Central memory CD8-positive, alpha-beta T cell (primary cell): ENCODE measurements at regions not wholly inside any gene's neighbourhood (a gene's known extent, or its start where the extent isn't known, plus 50 kb on each side); places are given as distances from the start of the nearest gene placed in this dataset.
"Not testable (repeated sequence)": the region's sequence is repeated elsewhere in the genome, so short reads cannot be mapped to it uniquely, and the experiment has no call there.

Experiments
- ATAC-seq: fragments of 150-1000 bp; cut with Tn5 transposase; replicated peaks from 2 replicates; pipeline ENCODE4 v1.10.0; 2022; ENCODE audit warnings: mild to moderate bottlenecking, moderate FRiP score, moderate number of reproducible peaks; ENCODE audit not compliant: poor library complexity, severe bottlenecking; ENCODE audit errors: extremely low read depth
- DNase-seq, 2 donors: peaks; one replicate each; pipeline ENCODE4 v3.0.0; 2021; ENCODE audit warnings: low spot score in 2 of 2
- H3K27ac Mint-ChIP-seq: one replicate; pipeline ENCODE4 v1.8.0; 2022; ENCODE audit warnings: low read depth, mild to moderate bottlenecking, moderate library complexity, mixed read lengths
- H3K27me3 Mint-ChIP-seq: one replicate; pipeline ENCODE4 v1.8.0; 2022; ENCODE audit warnings: mixed read lengths
- H3K36me3 Mint-ChIP-seq: one replicate; pipeline ENCODE4 v1.8.0; 2022; ENCODE audit warnings: mild to moderate bottlenecking, moderate library complexity, mixed read lengths; ENCODE audit not compliant: insufficient read depth
- H3K4me1 Mint-ChIP-seq: one replicate; pipeline ENCODE4 v1.8.0; 2022; ENCODE audit warnings: mixed read lengths
- H3K4me3 Mint-ChIP-seq: one replicate; pipeline ENCODE4 v1.8.0; 2022; ENCODE audit warnings: mild to moderate bottlenecking, moderate library complexity, mixed read lengths
- H3K9me3 Mint-ChIP-seq: one replicate; pipeline ENCODE4 v1.8.0; 2022; ENCODE audit warnings: mixed read lengths

- no peak for ATAC-seq
- H3K36me3 Mint-ChIP-seq: peaks cover 1% of the 10 kb centered on the region
- DNase-seq: no peak
- no peak overlapping the region for H3K27ac Mint-ChIP-seq
- H3K27me3 Mint-ChIP-seq: peaks cover 23% of the 10 kb centered on the region
- H3K4me1 Mint-ChIP-seq: no peaks in the 10 kb centered on the region
- H3K9me3 Mint-ChIP-seq: peaks cover 2% of the 10 kb centered on the region
- H3K4me3 Mint-ChIP-seq: no peak overlapping the region
These were observed 54.2 kb upstream of the OPRM1 start for GRCh38 chr6:153984811-153985210.

GRCh38 chr6:153980171-153980570, 58.9 kb upstream of the OPRM1 start:
- no peak for DNase-seq
- Mint-ChIP-seq H3K9me3 (peaks cover 5% of the 10 kb centered on the region), H3K27me3 (peaks cover 11% of the 10 kb centered on the region), H3K4me1 (no peaks in the 10 kb centered on the region), H3K4me3 (no peak overlapping the region), H3K36me3 (peaks cover 1% of the 10 kb centered on the region), H3K27ac (no peak overlapping the region)
- no peak for ATAC-seq

DNA sequence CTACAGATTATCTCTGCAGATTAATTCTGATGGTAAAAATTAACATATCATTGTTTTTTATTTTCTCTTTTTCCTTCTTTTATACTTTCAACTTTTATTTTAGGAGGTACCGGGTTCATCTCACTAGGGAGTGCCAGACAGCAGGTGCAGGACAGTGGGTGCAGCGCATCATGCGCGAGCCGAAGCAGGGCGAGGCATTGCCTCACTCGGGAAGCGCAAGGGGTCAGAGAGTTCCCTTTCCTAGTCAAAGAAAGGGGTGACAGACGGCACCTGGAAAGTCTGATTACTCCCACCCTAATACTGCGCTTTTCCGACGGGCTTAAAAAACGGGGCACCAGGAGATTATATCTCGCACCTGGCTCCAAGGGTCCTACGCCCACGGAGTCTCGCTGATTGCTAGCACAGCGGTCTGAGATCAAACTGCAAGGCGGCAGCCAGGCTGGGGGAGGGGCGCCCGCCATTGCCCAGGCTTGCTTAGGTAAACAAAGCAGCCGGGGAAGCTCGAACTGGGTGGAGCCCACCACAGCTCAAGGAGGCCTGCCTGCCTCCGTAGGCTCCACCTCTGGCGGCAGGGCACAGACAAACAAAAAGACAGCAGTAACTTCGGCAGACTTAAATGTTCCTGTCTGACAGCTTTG, 60.0 kb upstream of the OPRM1 start:
- not testable (repeated sequence) for DNase-seq

DNA sequence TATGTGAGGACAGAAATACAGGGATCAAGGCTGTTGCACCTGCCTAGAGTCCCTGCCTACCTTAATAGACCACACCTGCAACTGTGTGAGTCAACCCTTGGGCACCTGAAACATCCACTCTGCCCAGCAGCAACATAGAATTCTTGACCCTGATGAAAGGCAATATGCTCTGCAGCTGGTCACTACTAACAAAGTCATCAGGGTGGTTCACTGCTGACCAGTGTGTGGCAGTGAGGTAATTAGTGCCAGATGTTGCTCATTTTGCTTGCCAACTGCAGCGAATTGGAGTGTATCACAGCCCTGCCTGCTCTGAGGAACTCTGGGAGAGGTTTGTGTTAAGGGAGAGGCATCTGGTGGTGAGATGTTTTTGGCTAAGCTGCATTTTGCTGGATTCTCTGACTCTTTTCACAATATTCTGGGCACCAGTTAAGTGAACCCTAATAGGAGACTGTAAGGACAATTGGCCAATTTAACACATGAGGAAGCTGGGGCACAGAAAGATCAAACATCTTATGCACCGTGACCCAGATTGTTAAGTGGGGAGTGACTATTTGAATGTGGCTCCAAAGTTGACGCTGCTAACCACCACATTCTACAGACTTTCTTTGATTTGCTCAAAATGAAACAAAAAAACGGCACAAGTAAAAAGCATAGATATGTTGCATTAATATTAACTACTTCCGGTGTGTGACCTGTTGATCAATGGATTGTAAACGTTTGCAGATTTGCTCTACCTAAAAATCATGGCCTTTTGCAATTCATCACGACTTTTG, 61.9 kb upstream of the OPRM1 start:
- Mint-ChIP-seq H3K27ac (no peak overlapping the region), H3K4me1 (no peaks in the 10 kb centered on the region), H3K9me3 (peaks cover 5% of the 10 kb centered on the region), H3K27me3 (no peaks in the 10 kb centered on the region), H3K36me3 (peaks cover 4% of the 10 kb centered on the region), H3K4me3 (no peak overlapping the region)
- ATAC-seq (peak; percentile 24), DNase-seq (no peak)

More for the DNA sequence above, 60.0 kb upstream of the OPRM1 start:
- H3K36me3 Mint-ChIP-seq, H3K4me3 Mint-ChIP-seq, H3K4me1 Mint-ChIP-seq, H3K27ac Mint-ChIP-seq, H3K9me3 Mint-ChIP-seq, ATAC-seq, H3K27me3 Mint-ChIP-seq: not testable (repeated sequence)

GRCh38 chr6:153966001-153966400, 73.0 kb upstream of the OPRM1 start:
- no peaks in the 10 kb centered on the region for H3K36me3 Mint-ChIP-seq
- H3K27ac Mint-ChIP-seq: no peak overlapping the region
- no peaks in the 10 kb centered on the region for H3K4me1 Mint-ChIP-seq
- no peaks in the 10 kb centered on the region for H3K9me3 Mint-ChIP-seq
- no peaks in the 10 kb centered on the region for H3K27me3 Mint-ChIP-seq
- DNase-seq (no peak), ATAC-seq (no peak)
- no peak overlapping the region for H3K4me3 Mint-ChIP-seq

DNA sequence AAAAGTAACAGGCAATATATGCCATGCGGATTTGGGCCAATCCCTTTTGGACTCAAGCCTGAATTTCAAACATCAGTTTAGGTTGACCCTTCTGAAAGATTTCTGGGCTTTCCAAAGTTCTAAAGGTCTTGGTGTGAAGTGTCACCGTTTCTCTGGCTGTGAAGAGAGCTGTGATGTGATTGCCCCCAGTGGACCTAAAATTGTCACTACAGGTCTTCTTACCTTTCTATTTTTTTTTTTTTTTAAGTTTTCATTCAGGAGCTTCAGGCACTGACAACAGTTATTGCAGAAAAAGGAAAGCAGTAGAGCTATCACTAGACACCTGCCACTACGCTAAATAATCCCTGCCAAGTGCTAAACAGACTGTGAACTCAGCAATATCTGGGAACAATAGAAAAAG, 75.7 kb upstream of the OPRM1 start:
- Mint-ChIP-seq H3K4me1 (no peaks in the 10 kb centered on the region), H3K36me3 (no peaks in the 10 kb centered on the region), H3K9me3 (no peaks in the 10 kb centered on the region), H3K27ac (no peak overlapping the region), H3K4me3 (no peak overlapping the region), H3K27me3 (no peaks in the 10 kb centered on the region)
- no peak for DNase-seq
- ATAC-seq: no peak

DNA sequence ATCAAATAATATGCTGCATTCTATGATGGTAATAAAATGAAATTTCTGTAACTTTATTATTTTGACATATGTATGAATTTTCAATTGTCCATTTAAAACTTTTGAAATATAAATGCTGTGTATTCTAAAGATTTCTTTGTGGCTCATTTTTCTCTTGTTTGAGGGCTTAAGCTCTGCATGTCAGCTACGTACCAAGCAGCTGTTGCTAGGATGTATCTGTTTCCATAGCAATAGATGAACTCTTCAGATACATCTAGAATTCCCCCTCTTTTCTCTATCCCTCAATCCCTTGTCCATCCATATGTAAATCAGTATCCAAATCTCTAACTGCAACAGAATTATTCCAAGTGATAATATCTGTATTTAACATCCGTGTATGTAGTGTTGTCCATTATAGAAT, 76.5 kb upstream of the OPRM1 start:
- no peaks in the 10 kb centered on the region for H3K9me3 Mint-ChIP-seq
- no peaks in the 10 kb centered on the region for H3K27me3 Mint-ChIP-seq
- no peaks in the 10 kb centered on the region for H3K36me3 Mint-ChIP-seq
- ATAC-seq: no peak
- H3K27ac Mint-ChIP-seq: no peak overlapping the region
- H3K4me3 Mint-ChIP-seq: no peak overlapping the region
- no peaks in the 10 kb centered on the region for H3K4me1 Mint-ChIP-seq
- no peak for DNase-seq

GRCh38 chr6:153960741-153961140, 78.3 kb upstream of the OPRM1 start:
- ATAC-seq: no peak
- DNase-seq: no peak
- Mint-ChIP-seq H3K27ac (no peak overlapping the region), H3K36me3 (no peaks in the 10 kb centered on the region), H3K27me3 (no peaks in the 10 kb centered on the region), H3K4me1 (no peaks in the 10 kb centered on the region), H3K9me3 (no peaks in the 10 kb centered on the region), H3K4me3 (no peak overlapping the region)

- H3K27ac Mint-ChIP-seq: no peak overlapping the region
- no peaks in the 10 kb centered on the region for H3K27me3 Mint-ChIP-seq
These were observed 78.8 kb upstream of the OPRM1 start for GRCh38 chr6:153960281-153960680.

GRCh38 chr6:153959276-153959675, 79.8 kb upstream of the OPRM1 start:
- no peaks in the 10 kb centered on the region for H3K36me3 Mint-ChIP-seq
- DNase-seq: no peak
- H3K27me3 Mint-ChIP-seq: no peaks in the 10 kb centered on the region
- H3K4me3 Mint-ChIP-seq: no peak overlapping the region
- no peaks in the 10 kb centered on the region for H3K9me3 Mint-ChIP-seq
- no peak overlapping the region for H3K27ac Mint-ChIP-seq
- ATAC-seq: no peak
- no peaks in the 10 kb centered on the region for H3K4me1 Mint-ChIP-seq

More at GRCh38 chr6:153960281-153960680, 78.8 kb upstream of the OPRM1 start:
- Mint-ChIP-seq H3K4me3 (no peak overlapping the region), H3K9me3 (no peaks in the 10 kb centered on the region), H3K36me3 (no peaks in the 10 kb centered on the region), H3K4me1 (no peaks in the 10 kb centered on the region)
- DNase-seq: no peak
- ATAC-seq: no peak

DNA sequence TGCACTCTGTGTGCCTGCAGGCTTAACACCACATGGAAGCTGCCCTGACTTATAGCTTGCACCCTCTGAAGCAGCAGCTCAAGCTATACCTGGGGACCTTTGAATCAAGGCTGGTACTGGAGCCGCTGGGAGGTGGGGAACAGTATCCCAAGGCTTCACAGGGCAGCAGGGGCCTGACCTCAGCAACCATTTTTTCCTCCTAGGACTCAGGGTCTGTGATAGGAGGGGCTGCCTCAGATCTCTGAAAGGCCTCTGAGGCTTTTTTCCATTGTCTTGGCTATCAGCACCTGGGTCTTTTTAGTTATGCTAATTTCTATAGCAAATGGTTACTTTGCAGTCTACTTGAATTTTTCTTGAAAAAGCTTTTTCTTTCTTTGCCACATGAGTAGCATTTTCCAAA, 80.2 kb upstream of the OPRM1 start:
- ATAC-seq (no peak), DNase-seq (no peak)
- no peaks in the 10 kb centered on the region for H3K9me3 Mint-ChIP-seq
- H3K27ac Mint-ChIP-seq: no peak overlapping the region
- no peaks in the 10 kb centered on the region for H3K4me1 Mint-ChIP-seq
- no peaks in the 10 kb centered on the region for H3K36me3 Mint-ChIP-seq
- no peak overlapping the region for H3K4me3 Mint-ChIP-seq
- H3K27me3 Mint-ChIP-seq: no peaks in the 10 kb centered on the region

- Mint-ChIP-seq H3K9me3 (no peaks in the 10 kb centered on the region), H3K27ac (no peak overlapping the region), H3K36me3 (no peaks in the 10 kb centered on the region), H3K4me1 (no peaks in the 10 kb centered on the region), H3K4me3 (no peak overlapping the region), H3K27me3 (no peaks in the 10 kb centered on the region)
- ATAC-seq: no peak
- DNase-seq: no peak
These were observed 81.6 kb upstream of the OPRM1 start for GRCh38 chr6:153957394-153957793.

DNA sequence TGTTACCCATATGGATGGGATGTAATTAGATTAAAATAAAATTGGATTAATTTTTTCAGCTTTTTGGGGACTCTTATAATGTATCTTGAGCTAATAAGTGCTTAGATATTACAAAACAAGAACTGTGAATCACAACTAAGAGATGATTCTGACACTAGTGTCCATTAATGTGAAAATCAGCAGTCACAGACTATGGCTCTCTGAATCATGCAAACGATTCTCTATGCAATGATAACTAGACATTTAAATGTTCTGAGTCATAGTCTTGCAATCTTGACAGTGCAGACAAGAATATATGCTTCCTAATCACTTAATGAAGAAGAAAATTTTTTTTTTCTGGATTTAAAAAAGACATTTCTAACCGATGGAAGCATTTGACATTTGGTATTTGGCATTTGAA, 82.2 kb upstream of the OPRM1 start:
- Mint-ChIP-seq H3K9me3 (no peaks in the 10 kb centered on the region), H3K27me3 (no peaks in the 10 kb centered on the region), H3K36me3 (no peaks in the 10 kb centered on the region), H3K4me1 (no peaks in the 10 kb centered on the region), H3K27ac (no peak overlapping the region), H3K4me3 (no peak overlapping the region)
- DNase-seq (no peak), ATAC-seq (no peak)
